ENCODE measurements at regions not wholly inside any gene's neighbourhood (a gene's known extent, or its start where the extent isn't known, plus 50 kb on each side); places are given as distances from the start of the nearest gene placed in this dataset.
"Not testable (repeated sequence)": the region's sequence is repeated elsewhere in the genome, so short reads cannot be mapped to it uniquely, and the experiment has no call there.

GRCh38 chr7:76863150-76863773, 168.9 kb downstream of the SPDYE17 start:
- H4K20me1 ChIP-seq (ENCODE audit: insufficient read depth, low read length); H3K4me3 ChIP-seq (ENCODE audit: low read length); H3K4me2 ChIP-seq (ENCODE audit: low read length); H3K36me3 ChIP-seq (replicated peaks; ENCODE audit: low read depth, low read length); H2AFZ ChIP-seq (ENCODE audit: low read depth, low read length); H3K4me1 ChIP-seq (ENCODE audit: low read length); H3K27ac ChIP-seq (ENCODE audit: low read length); H3K79me2 ChIP-seq (ENCODE audit: low read length); H3K27me3 ChIP-seq (ENCODE audit: low read depth, low read length); H3K9me3 ChIP-seq (ENCODE audit: insufficient read depth, low read length); H3K9ac ChIP-seq (ENCODE audit: low read length): not testable (repeated sequence)

- not testable (repeated sequence) for H2AFZ ChIP-seq (ENCODE audit: low read depth, low read length); H3K27me3 ChIP-seq (ENCODE audit: low read depth, low read length); H3K79me2 ChIP-seq (ENCODE audit: low read length); H3K4me3 ChIP-seq (ENCODE audit: low read length); H4K20me1 ChIP-seq (ENCODE audit: insufficient read depth, low read length); H3K4me2 ChIP-seq (ENCODE audit: low read length); H3K27ac ChIP-seq (ENCODE audit: low read length); H3K4me1 ChIP-seq (ENCODE audit: low read length); H3K9me3 ChIP-seq (ENCODE audit: insufficient read depth, low read length); H3K9ac ChIP-seq (ENCODE audit: low read length); H3K36me3 ChIP-seq (replicated peaks; ENCODE audit: low read depth, low read length)
Measured at GRCh38 chr7:76862241-76862640, 169.9 kb downstream of the SPDYE17 start.

GRCh38 chr7:76859933-76860332, 172.2 kb downstream of the SPDYE17 start:
- H3K27ac ChIP-seq (ENCODE audit: low read length); H3K36me3 ChIP-seq (replicated peaks; ENCODE audit: low read depth, low read length); H3K27me3 ChIP-seq (ENCODE audit: low read depth, low read length); H3K9me3 ChIP-seq (ENCODE audit: insufficient read depth, low read length); H3K4me3 ChIP-seq (ENCODE audit: low read length); H3K79me2 ChIP-seq (ENCODE audit: low read length); H3K4me2 ChIP-seq (ENCODE audit: low read length); H3K9ac ChIP-seq (ENCODE audit: low read length); H2AFZ ChIP-seq (ENCODE audit: low read depth, low read length); H3K4me1 ChIP-seq (ENCODE audit: low read length); H4K20me1 ChIP-seq (ENCODE audit: insufficient read depth, low read length): not testable (repeated sequence)

- not testable (repeated sequence) for H3K79me2 ChIP-seq (ENCODE audit: low read length); H3K4me2 ChIP-seq (ENCODE audit: low read length); H3K9me3 ChIP-seq (ENCODE audit: insufficient read depth, low read length); H3K4me1 ChIP-seq (ENCODE audit: low read length); H3K36me3 ChIP-seq (replicated peaks; ENCODE audit: low read depth, low read length); H3K27ac ChIP-seq (ENCODE audit: low read length); H3K4me3 ChIP-seq (ENCODE audit: low read length); H2AFZ ChIP-seq (ENCODE audit: low read depth, low read length); H3K9ac ChIP-seq (ENCODE audit: low read length); H4K20me1 ChIP-seq (ENCODE audit: insufficient read depth, low read length); H3K27me3 ChIP-seq (ENCODE audit: low read depth, low read length)
Measured at GRCh38 chr7:76854631-76855030, 177.5 kb downstream of the SPDYE17 start.

- not testable (repeated sequence) for H3K27ac ChIP-seq (ENCODE audit: low read length); H3K36me3 ChIP-seq (replicated peaks; ENCODE audit: low read depth, low read length); H3K79me2 ChIP-seq (ENCODE audit: low read length); H4K20me1 ChIP-seq (ENCODE audit: insufficient read depth, low read length); H3K4me3 ChIP-seq (ENCODE audit: low read length); H3K4me2 ChIP-seq (ENCODE audit: low read length); H3K4me1 ChIP-seq (ENCODE audit: low read length); H2AFZ ChIP-seq (ENCODE audit: low read depth, low read length); H3K9me3 ChIP-seq (ENCODE audit: insufficient read depth, low read length); H3K9ac ChIP-seq (ENCODE audit: low read length); H3K27me3 ChIP-seq (ENCODE audit: low read depth, low read length)
Measured at GRCh38 chr7:76852787-76853584, 179.2 kb downstream of the SPDYE17 start.

- not testable (repeated sequence) for H3K79me2 ChIP-seq (ENCODE audit: low read length); H3K27me3 ChIP-seq (ENCODE audit: low read depth, low read length); H3K36me3 ChIP-seq (replicated peaks; ENCODE audit: low read depth, low read length); H3K4me1 ChIP-seq (ENCODE audit: low read length); H3K4me2 ChIP-seq (ENCODE audit: low read length); H3K27ac ChIP-seq (ENCODE audit: low read length); H3K9ac ChIP-seq (ENCODE audit: low read length); H2AFZ ChIP-seq (ENCODE audit: low read depth, low read length); H3K4me3 ChIP-seq (ENCODE audit: low read length); H3K9me3 ChIP-seq (ENCODE audit: insufficient read depth, low read length); H4K20me1 ChIP-seq (ENCODE audit: insufficient read depth, low read length)
Measured at GRCh38 chr7:76852362-76852761, 179.8 kb downstream of the SPDYE17 start.

GRCh38 chr7:76851617-76852016, 180.5 kb downstream of the SPDYE17 start:
- H2AFZ ChIP-seq (ENCODE audit: low read depth, low read length); H3K9ac ChIP-seq (ENCODE audit: low read length); H3K79me2 ChIP-seq (ENCODE audit: low read length); H3K27me3 ChIP-seq (ENCODE audit: low read depth, low read length); H3K4me3 ChIP-seq (ENCODE audit: low read length); H3K4me2 ChIP-seq (ENCODE audit: low read length); H3K27ac ChIP-seq (ENCODE audit: low read length); H4K20me1 ChIP-seq (ENCODE audit: insufficient read depth, low read length); H3K4me1 ChIP-seq (ENCODE audit: low read length); H3K9me3 ChIP-seq (ENCODE audit: insufficient read depth, low read length); H3K36me3 ChIP-seq (replicated peaks; ENCODE audit: low read depth, low read length): not testable (repeated sequence)

- H3K79me2 ChIP-seq (ENCODE audit: low read length); H3K9me3 ChIP-seq (ENCODE audit: insufficient read depth, low read length); H3K9ac ChIP-seq (ENCODE audit: low read length); H3K36me3 ChIP-seq (replicated peaks; ENCODE audit: low read depth, low read length); H3K27ac ChIP-seq (ENCODE audit: low read length); H3K4me2 ChIP-seq (ENCODE audit: low read length); H4K20me1 ChIP-seq (ENCODE audit: insufficient read depth, low read length); H2AFZ ChIP-seq (ENCODE audit: low read depth, low read length); H3K27me3 ChIP-seq (ENCODE audit: low read depth, low read length); H3K4me3 ChIP-seq (ENCODE audit: low read length); H3K4me1 ChIP-seq (ENCODE audit: low read length): not testable (repeated sequence)
Measured at GRCh38 chr7:76849887-76850563, 182.1 kb downstream of the SPDYE17 start.

- H3K27ac ChIP-seq (ENCODE audit: low read length); H3K9ac ChIP-seq (ENCODE audit: low read length); H3K4me1 ChIP-seq (ENCODE audit: low read length); H3K4me3 ChIP-seq (ENCODE audit: low read length); H3K79me2 ChIP-seq (ENCODE audit: low read length); H4K20me1 ChIP-seq (ENCODE audit: insufficient read depth, low read length); H3K27me3 ChIP-seq (ENCODE audit: low read depth, low read length); H2AFZ ChIP-seq (ENCODE audit: low read depth, low read length); H3K9me3 ChIP-seq (ENCODE audit: insufficient read depth, low read length); H3K4me2 ChIP-seq (ENCODE audit: low read length); H3K36me3 ChIP-seq (replicated peaks; ENCODE audit: low read depth, low read length): not testable (repeated sequence)
Measured at GRCh38 chr7:76839879-76840278, 192.3 kb downstream of the SPDYE17 start.
